ENCODE measurements at regions not wholly inside any gene's neighbourhood (a gene's known extent, or its start where the extent isn't known, plus 50 kb on each side); places are given as distances from the start of the nearest gene placed in this dataset.

DNA sequence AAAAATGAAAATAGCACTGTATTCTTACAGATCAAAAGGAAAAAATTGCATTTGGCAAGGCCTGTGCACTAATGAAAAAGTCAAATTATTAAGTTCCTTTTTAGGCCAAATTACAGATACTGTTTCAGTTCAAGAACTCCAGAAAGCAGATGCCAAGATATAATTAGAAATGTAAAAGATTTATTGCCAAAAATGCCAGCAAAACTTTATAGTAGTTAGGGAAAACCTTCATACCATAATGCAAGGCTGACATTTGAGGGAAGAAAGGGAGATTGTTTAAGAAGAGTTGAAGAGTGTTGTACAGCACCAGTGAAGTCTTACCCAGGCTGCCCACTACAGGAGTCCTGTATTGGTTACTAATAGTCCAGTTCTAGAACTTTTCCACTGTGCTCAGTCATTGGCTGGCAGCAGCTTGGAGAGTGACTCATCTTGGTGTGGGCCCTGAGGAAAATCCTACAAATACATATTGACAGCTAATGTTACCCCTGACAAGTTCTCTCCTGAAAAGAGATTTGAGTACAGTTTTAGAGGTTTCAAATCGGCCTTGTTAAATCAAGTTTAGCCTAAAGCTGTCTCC lies 600.4 kb downstream of the C12orf50 start:
- TF ChIP-seq FOXK2 (IDR thresholded peaks at IDR 0.05): no peak
- TF ChIP-seq HDGF (IDR thresholded peaks at IDR 0.05; ENCODE audit: borderline replicate concordance): no peak
- no peak for TF ChIP-seq BHLHE40 (IDR thresholded peaks at IDR 0.05; ENCODE audit: borderline replicate concordance)
- TF ChIP-seq L3MBTL2 (conservative IDR thresholded peaks at IDR 0.05): no peak
- TF ChIP-seq FOXA1 (IDR thresholded peaks at IDR 0.05): no peak
- TF ChIP-seq SP1 (IDR thresholded peaks at IDR 0.05): no peak
- no peak for TF ChIP-seq ARNT (IDR thresholded peaks at IDR 0.05)
- TF ChIP-seq NFRKB (IDR thresholded peaks at IDR 0.05): no peak
- no peak for TF ChIP-seq SUZ12 (IDR thresholded peaks at IDR 0.05)
- TF ChIP-seq CTBP1 (IDR thresholded peaks at IDR 0.05; ENCODE audit: borderline replicate concordance): no peak
- no peak for TF ChIP-seq FOXM1 (IDR thresholded peaks at IDR 0.05; ENCODE audit: borderline replicate concordance)
- TF ChIP-seq PKNOX1 (IDR thresholded peaks at IDR 0.05): no peak
- no peak for TF ChIP-seq TARDBP (IDR thresholded peaks at IDR 0.05)
- no peak for TF ChIP-seq ZNF384 (IDR thresholded peaks at IDR 0.05)

Measured in HEK293T (cell line).